ENCODE measurements at regions not wholly inside any gene's neighbourhood (a gene's known extent, or its start where the extent isn't known, plus 50 kb on each side); places are given as distances from the start of the nearest gene placed in this dataset.

GRCh38 chr3:127452321-127452821 is 138.2 kb downstream of the TPRA1 start:
- peaks cover 7% of the 10 kb centered on the region for H3K4me1 Mint-ChIP-seq (ENCODE audit: unreplicated experiment)

GRCh38 chr3:127451321-127451720 is 139.2 kb downstream of the TPRA1 start:
- Mint-ChIP-seq H3K36me3 (ENCODE audit: low read depth, unreplicated experiment) (no peaks in the 10 kb centered on the region), H3K27me3 (ENCODE audit: unreplicated experiment) (peaks cover 6% of the 10 kb centered on the region)

More at GRCh38 chr3:127452321-127452821, 138.2 kb downstream of the TPRA1 start:
- DNase-seq (ENCODE audit: low spot score), result no peak
- H3K4me3 Mint-ChIP-seq (ENCODE audit: unreplicated experiment), result no peak overlapping the region
- no peak for TF ChIP-seq CTCF (IDR thresholded peaks at IDR 0.05; ENCODE audit: unreplicated experiment)
- no peak overlapping the region for H3K27ac Mint-ChIP-seq (ENCODE audit: unreplicated experiment)
- H3K36me3 Mint-ChIP-seq (ENCODE audit: low read depth, unreplicated experiment), result no peaks in the 10 kb centered on the region
- H3K9me3 Mint-ChIP-seq (ENCODE audit: unreplicated experiment), result no peaks in the 10 kb centered on the region
- peaks cover 6% of the 10 kb centered on the region for H3K27me3 Mint-ChIP-seq (ENCODE audit: unreplicated experiment)

GRCh38 chr3:127450331-127450730 is 140.2 kb downstream of the TPRA1 start:
- no peak for TF ChIP-seq CTCF (IDR thresholded peaks at IDR 0.05; ENCODE audit: unreplicated experiment)
- peaks cover 6% of the 10 kb centered on the region for H3K27me3 Mint-ChIP-seq (ENCODE audit: unreplicated experiment)
- H3K27ac Mint-ChIP-seq (ENCODE audit: unreplicated experiment), result no peak overlapping the region
- no peaks in the 10 kb centered on the region for H3K4me1 Mint-ChIP-seq (ENCODE audit: unreplicated experiment)
- no peaks in the 10 kb centered on the region for H3K36me3 Mint-ChIP-seq (ENCODE audit: low read depth, unreplicated experiment)
- H3K4me3 Mint-ChIP-seq (ENCODE audit: unreplicated experiment), result no peak overlapping the region
- H3K9me3 Mint-ChIP-seq (ENCODE audit: unreplicated experiment), result no peaks in the 10 kb centered on the region
- DNase-seq (ENCODE audit: low spot score), result no peak

More at GRCh38 chr3:127451321-127451720, 139.2 kb downstream of the TPRA1 start:
- H3K4me3 Mint-ChIP-seq (ENCODE audit: unreplicated experiment), result no peak overlapping the region
- H3K4me1 Mint-ChIP-seq (ENCODE audit: unreplicated experiment), result peaks cover 4% of the 10 kb centered on the region
- no peak for DNase-seq (ENCODE audit: low spot score)
- TF ChIP-seq CTCF (IDR thresholded peaks at IDR 0.05; ENCODE audit: unreplicated experiment), result no peak
- no peaks in the 10 kb centered on the region for H3K9me3 Mint-ChIP-seq (ENCODE audit: unreplicated experiment)
- H3K27ac Mint-ChIP-seq (ENCODE audit: unreplicated experiment), result no peak overlapping the region

GRCh38 chr3:127449486-127450212 is 140.9 kb downstream of the TPRA1 start:
- DNase-seq (ENCODE audit: low spot score), result no peak
- Mint-ChIP-seq H3K27me3 (ENCODE audit: unreplicated experiment) (peaks cover 9% of the 10 kb centered on the region), H3K4me3 (ENCODE audit: unreplicated experiment) (no peak overlapping the region), H3K36me3 (ENCODE audit: low read depth, unreplicated experiment) (no peaks in the 10 kb centered on the region), H3K4me1 (ENCODE audit: unreplicated experiment) (no peaks in the 10 kb centered on the region), H3K9me3 (ENCODE audit: unreplicated experiment) (no peaks in the 10 kb centered on the region), H3K27ac (ENCODE audit: unreplicated experiment) (no peak overlapping the region)
- TF ChIP-seq CTCF (IDR thresholded peaks at IDR 0.05; ENCODE audit: unreplicated experiment), result no peak

- DNase-seq (ENCODE audit: low spot score), result no peak
- TF ChIP-seq CTCF (IDR thresholded peaks at IDR 0.05; ENCODE audit: unreplicated experiment), result no peak
- no peaks in the 10 kb centered on the region for H3K4me1 Mint-ChIP-seq (ENCODE audit: unreplicated experiment)
- H3K27ac Mint-ChIP-seq (ENCODE audit: unreplicated experiment), result no peak overlapping the region
- H3K27me3 Mint-ChIP-seq (ENCODE audit: unreplicated experiment), result peaks cover 9% of the 10 kb centered on the region
- no peaks in the 10 kb centered on the region for H3K9me3 Mint-ChIP-seq (ENCODE audit: unreplicated experiment)
- peak overlapping the region; percentile 4 for H3K4me3 Mint-ChIP-seq (ENCODE audit: unreplicated experiment)
- no peaks in the 10 kb centered on the region for H3K36me3 Mint-ChIP-seq (ENCODE audit: low read depth, unreplicated experiment)
Observed at GRCh38 chr3:127448671-127449070, 141.9 kb downstream of the TPRA1 start.

Data from endothelial cell (in vitro differentiated cells).